ENCODE measurements at regions not wholly inside any gene's neighbourhood (a gene's known extent, or its start where the extent isn't known, plus 50 kb on each side); places are given as distances from the start of the nearest gene placed in this dataset.
A peak's percentile ranks its signal among the peaks of the same experiment; 100 is the strongest.
"Not testable (repeated sequence)": the region's sequence is repeated elsewhere in the genome, so short reads cannot be mapped to it uniquely, and the experiment has no call there.

GRCh38 chr14:106355881-106356642, 829.7 kb downstream of the TMEM121 start:
- not testable (repeated sequence) for FAIRE-seq; DNase-seq (ENCODE audit: insufficient read length, low spot score)

DNA sequence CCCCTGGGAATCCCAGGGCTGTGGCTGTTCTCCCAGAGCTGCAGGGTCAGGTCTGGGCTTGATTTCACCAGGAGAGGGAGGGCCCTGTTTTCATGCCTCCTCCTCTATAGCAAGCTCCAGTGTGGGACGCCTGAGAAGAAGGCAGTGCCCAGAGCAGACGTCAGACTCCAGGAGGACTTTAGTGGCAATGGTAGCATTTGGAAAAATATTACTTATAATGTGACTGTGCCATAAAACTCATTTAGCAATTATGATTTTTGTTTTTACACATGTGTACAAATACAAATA, 830.2 kb downstream of the TMEM121 start:
- not testable (repeated sequence) for FAIRE-seq; DNase-seq (ENCODE audit: insufficient read length, low spot score)

DNA sequence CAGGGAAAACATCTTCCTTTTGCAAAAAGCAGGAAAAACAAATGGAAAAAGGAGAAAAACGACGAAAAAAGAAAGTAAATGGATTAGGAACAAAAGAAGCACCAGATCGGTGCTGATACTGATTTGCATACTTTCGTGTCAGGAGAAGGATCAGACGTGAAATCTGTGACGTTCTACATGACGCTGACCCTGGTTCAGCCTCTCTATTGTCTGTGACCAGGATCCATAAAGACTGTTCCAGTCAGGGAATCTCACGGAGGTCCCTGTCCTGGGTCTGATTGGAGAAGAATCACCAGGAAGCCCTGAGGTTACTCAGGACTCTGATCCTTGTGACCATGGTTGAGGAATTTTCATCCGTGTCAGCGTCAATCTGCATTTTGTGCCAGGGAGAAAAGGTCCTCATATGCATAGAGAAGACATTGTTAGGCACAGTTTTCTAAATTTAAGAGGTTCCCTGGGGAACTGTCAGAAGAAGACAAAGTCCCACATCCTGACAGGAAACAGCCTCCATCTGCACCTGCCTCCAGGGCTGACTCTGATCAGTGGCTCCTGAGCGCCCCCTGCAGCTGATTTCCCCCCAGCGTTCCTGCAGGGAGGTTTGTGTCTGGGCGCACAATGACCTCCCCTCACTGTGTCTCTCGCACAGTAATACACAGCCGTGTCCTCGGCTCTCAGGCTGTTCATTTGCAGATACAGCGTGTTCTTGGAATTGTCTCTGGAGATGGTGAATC, 832.9 kb downstream of the TMEM121 start:
- not testable (repeated sequence) for FAIRE-seq; DNase-seq (ENCODE audit: insufficient read length, low spot score)

DNA sequence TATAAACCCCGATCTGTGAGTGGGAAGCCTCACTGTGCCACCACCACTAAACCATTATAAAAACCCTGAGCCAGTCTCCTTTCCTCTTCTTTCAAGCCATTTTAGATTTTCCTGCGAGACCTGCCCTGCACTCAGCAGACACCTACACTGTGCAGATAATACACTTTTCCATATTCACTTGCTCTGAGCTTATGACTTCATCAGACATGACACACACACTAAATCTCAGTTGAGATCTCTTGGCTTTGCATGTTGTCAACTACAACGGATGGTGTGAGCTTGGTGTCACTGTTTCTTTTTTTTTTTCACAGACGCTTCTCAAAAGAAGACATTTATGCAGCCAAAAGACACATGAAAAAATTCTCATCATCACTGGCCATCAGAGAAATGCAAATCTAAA, 839.0 kb downstream of the TMEM121 start:
- DNase-seq (ENCODE audit: insufficient read length, low spot score); FAIRE-seq: not testable (repeated sequence)

DNA sequence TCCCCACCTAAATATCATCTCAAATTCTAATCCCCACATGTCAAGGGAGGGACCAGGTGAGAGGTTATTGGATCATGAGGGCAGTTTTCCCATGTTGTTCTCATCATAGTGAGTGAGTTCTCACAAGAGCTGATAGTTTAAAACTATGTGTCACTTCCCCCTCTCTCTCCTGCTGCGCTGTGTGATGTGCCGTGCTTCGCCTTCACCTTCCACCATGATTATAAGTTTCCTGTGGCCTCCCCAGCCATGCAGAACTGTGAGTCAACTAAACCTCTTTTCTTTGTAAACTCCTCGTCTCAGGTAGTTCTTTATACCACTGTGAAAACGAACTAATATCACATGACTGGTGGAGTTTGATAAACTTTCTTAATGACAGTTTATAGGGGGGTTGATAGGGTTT, 839.5 kb downstream of the TMEM121 start:
- DNase-seq (ENCODE audit: insufficient read length, low spot score); FAIRE-seq: not testable (repeated sequence)

DNA sequence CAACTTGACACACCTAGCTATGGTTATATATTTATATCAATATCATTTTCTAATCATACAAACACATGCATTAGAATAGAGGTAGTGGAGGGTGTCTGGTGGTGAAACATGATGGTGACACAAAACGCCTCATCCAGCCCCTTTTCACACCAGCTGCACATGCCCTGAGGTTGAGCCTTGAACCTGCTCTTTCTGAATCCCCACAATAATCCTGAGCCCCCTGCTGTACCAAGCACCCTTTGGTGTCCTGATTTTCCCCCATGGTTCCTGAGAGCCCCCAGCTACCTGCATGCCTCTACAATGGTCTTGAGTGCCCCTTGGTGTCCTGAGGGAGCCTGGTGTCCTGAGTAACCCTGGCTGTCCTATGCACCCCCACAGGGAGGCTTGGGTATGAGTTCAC, 840.6 kb downstream of the TMEM121 start:
- not testable (repeated sequence) for DNase-seq (ENCODE audit: insufficient read length, low spot score); FAIRE-seq

DNA sequence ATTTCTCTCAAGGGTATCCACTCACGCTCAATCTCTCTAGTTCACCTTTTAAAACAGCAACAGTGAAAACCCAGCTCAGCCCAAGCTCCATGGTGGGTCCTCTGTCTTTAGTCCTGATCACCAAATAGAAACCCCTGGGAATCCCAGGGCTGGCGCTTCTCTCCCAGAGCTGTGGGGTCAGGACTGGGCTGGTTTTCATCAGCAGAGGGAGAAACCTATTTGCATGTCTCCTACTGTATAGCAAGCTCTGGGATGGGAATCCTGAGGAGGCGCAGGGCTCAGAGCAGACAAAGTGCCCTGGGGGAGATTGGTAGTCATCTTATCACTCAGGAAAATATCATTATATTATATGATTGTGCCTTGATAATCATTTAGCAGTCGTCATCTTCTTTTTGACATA, 843.1 kb downstream of the TMEM121 start:
- not testable (repeated sequence) for DNase-seq (ENCODE audit: insufficient read length, low spot score); FAIRE-seq

GRCh38 chr14:106372870-106373652, 846.7 kb downstream of the TMEM121 start:
- DNase-seq (ENCODE audit: insufficient read length, low spot score) (no peak), FAIRE-seq (no peak)
- TF ChIP-seq CTCF (IDR thresholded peaks at IDR 0.05; ENCODE audit: insufficient read depth, missing control alignments) = peak; percentile 61

- not testable (repeated sequence) for DNase-seq (ENCODE audit: insufficient read length, low spot score); FAIRE-seq
These were observed 847.3 kb downstream of the TMEM121 start for GRCh38 chr14:106373653-106374110.

GRCh38 chr14:106377432-106377831, 851.0 kb downstream of the TMEM121 start:
- no peak for DNase-seq (ENCODE audit: insufficient read length, low spot score)
- no peak for TF ChIP-seq CTCF (IDR thresholded peaks at IDR 0.05; ENCODE audit: insufficient read depth, missing control alignments)
- FAIRE-seq = no peak

DNA sequence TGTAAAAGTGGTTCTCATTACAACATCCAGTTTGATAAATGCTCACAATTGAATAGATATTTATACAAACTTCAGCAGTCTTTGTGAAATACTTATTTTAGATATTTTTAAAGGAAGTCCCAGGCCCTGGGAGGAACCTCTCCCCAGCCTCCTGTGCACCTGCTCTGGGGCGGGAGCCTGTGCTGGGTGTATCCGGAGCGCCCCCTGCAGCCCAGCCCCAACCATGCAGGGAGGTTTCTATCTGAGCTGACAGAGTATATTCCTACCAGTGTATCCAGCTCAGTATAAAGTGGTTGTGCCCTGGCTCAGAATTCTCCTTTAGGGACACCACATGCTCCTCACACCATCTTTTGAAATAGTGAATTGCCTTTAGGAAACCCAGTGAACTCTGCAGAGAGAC, 851.8 kb downstream of the TMEM121 start:
- FAIRE-seq = no peak
- no peak for TF ChIP-seq CTCF (IDR thresholded peaks at IDR 0.05; ENCODE audit: insufficient read depth, missing control alignments)
- no peak for DNase-seq (ENCODE audit: insufficient read length, low spot score)
